ENCODE measurements at regions not wholly inside any gene's neighbourhood (a gene's known extent, or its start where the extent isn't known, plus 50 kb on each side); places are given as distances from the start of the nearest gene placed in this dataset.

DNA sequence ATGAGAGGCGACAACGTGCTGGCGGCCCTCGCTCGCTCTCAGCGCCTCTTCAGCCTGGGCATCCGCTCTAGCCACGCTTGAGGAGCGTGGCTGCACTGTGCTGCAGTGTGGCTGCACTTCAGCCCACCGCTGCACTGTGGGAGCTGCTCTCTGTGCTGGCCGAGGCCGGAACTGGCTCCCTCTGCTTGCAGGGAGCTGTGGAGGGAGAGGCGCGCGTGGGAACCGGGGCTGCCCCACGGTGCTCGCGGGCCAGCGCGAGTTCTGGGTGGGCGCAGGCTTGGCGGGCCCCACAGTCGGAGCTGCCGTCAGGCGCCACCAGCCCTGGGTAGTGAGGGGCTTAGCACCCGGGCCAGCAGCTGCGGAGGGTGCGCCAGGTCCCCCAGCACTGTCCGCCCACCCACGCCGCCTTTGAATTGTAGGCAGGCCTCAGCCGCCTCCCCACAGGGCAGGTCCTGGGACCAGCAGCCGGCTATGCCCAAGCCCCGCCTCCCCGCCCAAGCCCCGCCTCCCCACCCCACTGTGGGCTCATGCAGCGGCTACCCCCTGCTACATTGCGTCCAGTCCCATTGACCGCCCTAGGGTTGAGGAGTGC lies 974.2 kb downstream of the FSCB start:
- no peak for DNase-seq (ENCODE audit: low read depth, low spot score)
- peaks cover 16% of the 10 kb centered on the region; the same call in 1 of the 2 replicates for H3K9me3 ChIP-seq (ENCODE audit: control insufficient read depth, insufficient read depth, low read length)
- CTCF ChIA-PET, result no interaction called here
- POLR2A ChIA-PET, result no interaction called here
- no peaks in the 10 kb centered on the region for H3K27me3 ChIP-seq (ENCODE audit: control insufficient read depth, insufficient read depth, low read length)
- H3K27ac ChIP-seq (ENCODE audit: low read depth, low read length), result no peak overlapping the region
- TF ChIP-seq, protein P1, sequence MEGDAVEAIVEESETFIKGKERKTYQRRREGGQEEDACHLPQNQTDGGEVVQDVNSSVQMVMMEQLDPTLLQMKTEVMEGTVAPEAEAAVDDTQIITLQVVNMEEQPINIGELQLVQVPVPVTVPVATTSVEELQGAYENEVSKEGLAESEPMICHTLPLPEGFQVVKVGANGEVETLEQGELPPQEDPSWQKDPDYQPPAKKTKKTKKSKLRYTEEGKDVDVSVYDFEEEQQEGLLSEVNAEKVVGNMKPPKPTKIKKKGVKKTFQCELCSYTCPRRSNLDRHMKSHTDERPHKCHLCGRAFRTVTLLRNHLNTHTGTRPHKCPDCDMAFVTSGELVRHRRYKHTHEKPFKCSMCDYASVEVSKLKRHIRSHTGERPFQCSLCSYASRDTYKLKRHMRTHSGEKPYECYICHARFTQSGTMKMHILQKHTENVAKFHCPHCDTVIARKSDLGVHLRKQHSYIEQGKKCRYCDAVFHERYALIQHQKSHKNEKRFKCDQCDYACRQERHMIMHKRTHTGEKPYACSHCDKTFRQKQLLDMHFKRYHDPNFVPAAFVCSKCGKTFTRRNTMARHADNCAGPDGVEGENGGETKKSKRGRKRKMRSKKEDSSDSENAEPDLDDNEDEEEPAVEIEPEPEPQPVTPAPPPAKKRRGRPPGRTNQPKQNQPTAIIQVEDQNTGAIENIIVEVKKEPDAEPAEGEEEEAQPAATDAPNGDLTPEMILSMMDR (IDR thresholded peaks at IDR 0.05; ENCODE audit: low read depth, low read length), result no peak
- no peak overlapping the region for H3K4me3 ChIP-seq (ENCODE audit: low read depth, low read length)

DNA sequence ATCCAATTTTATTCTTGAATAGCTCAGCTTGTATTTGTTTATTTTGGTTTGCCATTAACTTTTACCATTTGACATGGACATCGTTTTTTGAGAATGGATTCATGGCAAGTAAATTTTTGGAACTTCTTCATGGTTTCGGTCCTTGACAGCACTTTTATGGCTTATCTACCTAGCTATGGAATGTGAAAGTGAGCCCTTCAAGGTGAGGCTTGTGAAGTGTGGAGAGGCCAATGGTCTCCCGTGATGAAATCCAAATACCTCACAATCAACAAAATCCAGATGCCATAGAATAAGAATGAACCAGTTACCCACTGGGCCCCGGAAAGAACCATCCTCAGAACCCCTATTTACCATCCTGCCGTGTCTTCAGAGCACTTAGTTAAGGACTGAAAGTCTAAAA lies 978.8 kb downstream of the FSCB start:
- POLR2A ChIA-PET, result no interaction called here
- no peak for DNase-seq (ENCODE audit: low read depth, low spot score)
- Histone ChIP-seq H3K9me3 (ENCODE audit: control insufficient read depth, insufficient read depth, low read length) (peaks cover 8% of the 10 kb centered on the region; the same call in 1 of the 2 replicates), H3K27ac (ENCODE audit: low read depth, low read length) (no peak overlapping the region), H3K27me3 (ENCODE audit: control insufficient read depth, insufficient read depth, low read length) (no peaks in the 10 kb centered on the region), H3K4me3 (ENCODE audit: low read depth, low read length) (no peak overlapping the region)
- TF ChIP-seq, protein P1 (IDR thresholded peaks at IDR 0.05; ENCODE audit: low read depth, low read length), result no peak
- CTCF ChIA-PET, result no interaction called here

DNA sequence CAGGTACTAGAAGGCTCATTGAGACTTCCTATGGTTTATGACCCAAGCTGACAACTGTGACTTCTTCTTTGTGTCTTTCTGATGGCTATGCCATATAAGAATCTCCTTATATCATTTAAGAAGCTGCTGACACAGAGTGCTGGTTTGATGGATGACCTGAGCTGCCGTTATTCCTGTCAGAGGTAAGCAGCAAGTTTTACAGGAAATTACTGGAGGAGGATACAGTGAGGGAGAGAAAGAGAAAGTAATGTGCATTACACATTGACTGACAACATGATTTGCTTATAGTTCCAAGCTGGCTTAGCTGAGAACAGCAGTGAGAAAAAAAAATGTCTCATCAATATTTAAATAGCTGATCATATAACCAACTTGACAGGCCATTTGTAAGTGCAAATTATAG lies 981.4 kb downstream of the FSCB start:
- Histone ChIP-seq H3K27me3 (ENCODE audit: control insufficient read depth, insufficient read depth, low read length) (no peaks in the 10 kb centered on the region), H3K27ac (ENCODE audit: low read depth, low read length) (no peak overlapping the region), H3K9me3 (ENCODE audit: control insufficient read depth, insufficient read depth, low read length) (no peaks in the 10 kb centered on the region), H3K4me3 (ENCODE audit: low read depth, low read length) (no peak overlapping the region)
- DNase-seq (ENCODE audit: low read depth, low spot score), result no peak
- TF ChIP-seq, protein P1 (IDR thresholded peaks at IDR 0.05; ENCODE audit: low read depth, low read length), result no peak
- ChIA-PET POLR2A (no interaction called here), CTCF (no interaction called here)

DNA sequence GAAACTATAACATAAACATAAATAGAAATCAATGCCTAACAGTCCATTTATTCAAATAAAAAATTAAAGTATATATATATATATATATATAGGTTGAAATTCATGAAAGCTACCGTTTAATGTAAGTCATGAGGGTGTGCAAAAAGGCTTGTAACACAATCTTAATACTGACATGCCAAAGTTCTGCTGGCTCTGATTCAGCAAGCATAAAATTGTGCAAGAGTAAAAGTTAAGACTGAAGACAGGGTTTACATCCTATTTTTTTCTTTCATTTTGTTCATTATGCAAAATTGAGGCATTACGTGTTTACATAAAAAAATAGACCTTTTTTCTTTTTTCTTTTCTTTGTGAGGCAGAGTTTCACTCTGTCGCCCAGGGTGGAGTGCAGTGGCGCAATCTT lies 984.2 kb downstream of the FSCB start:
- ChIA-PET CTCF (no interaction called here), POLR2A (no interaction called here)
- Histone ChIP-seq H3K9me3 (ENCODE audit: control insufficient read depth, insufficient read depth, low read length) (no peaks in the 10 kb centered on the region), H3K27me3 (ENCODE audit: control insufficient read depth, insufficient read depth, low read length) (no peaks in the 10 kb centered on the region), H3K4me3 (ENCODE audit: low read depth, low read length) (no peak overlapping the region), H3K27ac (ENCODE audit: low read depth, low read length) (no peak overlapping the region)
- TF ChIP-seq, protein P1 (IDR thresholded peaks at IDR 0.05; ENCODE audit: low read depth, low read length), result no peak
- no peak for DNase-seq (ENCODE audit: low read depth, low spot score)

DNA sequence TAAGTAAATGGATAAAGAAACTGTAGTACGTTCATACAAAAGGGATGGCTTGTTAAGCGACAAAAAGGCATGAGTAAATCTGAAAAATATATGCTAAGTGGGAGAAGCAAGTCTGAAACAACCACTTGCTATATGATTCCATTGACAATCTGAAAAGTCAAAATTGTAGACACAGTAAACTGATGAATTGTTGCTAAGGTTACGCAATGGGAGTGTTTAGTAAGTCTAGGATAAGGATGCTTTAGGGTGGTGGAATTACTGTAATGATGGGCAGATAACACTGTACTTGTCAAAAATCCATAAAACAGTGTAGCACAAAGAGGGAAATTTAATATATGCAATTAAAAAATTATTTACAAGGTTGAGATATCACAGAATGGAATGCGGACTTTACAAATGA lies 984.9 kb downstream of the FSCB start:
- no peak for DNase-seq (ENCODE audit: low read depth, low spot score)
- H3K27ac ChIP-seq (ENCODE audit: low read depth, low read length), result no peak overlapping the region
- POLR2A ChIA-PET, result no interaction called here
- H3K27me3 ChIP-seq (ENCODE audit: control insufficient read depth, insufficient read depth, low read length), result no peaks in the 10 kb centered on the region
- TF ChIP-seq, protein P1 (IDR thresholded peaks at IDR 0.05; ENCODE audit: low read depth, low read length), result no peak
- H3K9me3 ChIP-seq (ENCODE audit: control insufficient read depth, insufficient read depth, low read length), result no peaks in the 10 kb centered on the region
- H3K4me3 ChIP-seq (ENCODE audit: low read depth, low read length), result no peak overlapping the region
- CTCF ChIA-PET, result no interaction called here

All from AG04450 (cell line).